NCI-H2196 treated with DMSO at 0.1 percent for 48 hours (cell line): ENCODE measurements at regions not wholly inside any gene's neighbourhood (a gene's known extent, or its start where the extent isn't known, plus 50 kb on each side); places are given as distances from the start of the nearest gene placed in this dataset.

Source experiments
- DNase-seq: peaks from one replicate; lab custom pipeline; 2025; ENCODE audit not compliant: unreplicated experiment; lab: John Stamatoyannopoulos, UW

DNA sequence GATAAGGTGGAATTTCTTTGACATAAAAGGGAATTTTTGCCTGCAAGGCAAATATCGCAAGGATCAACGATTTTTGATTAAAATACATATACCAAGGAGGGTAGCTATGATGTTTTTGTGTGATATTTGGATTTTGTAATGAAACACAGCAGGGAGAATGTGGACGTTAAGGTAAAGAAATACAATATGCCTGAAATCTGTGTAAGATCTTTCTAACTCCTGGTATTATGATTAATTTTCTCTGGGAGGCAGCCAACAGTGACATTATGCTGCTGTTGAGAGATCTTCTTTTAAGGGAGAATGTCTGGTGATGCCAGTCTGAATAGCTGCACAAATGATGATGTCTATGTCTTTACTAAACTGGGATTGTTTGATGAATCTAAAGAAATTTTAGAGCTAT, 972.2 kb downstream of the SQOR start:
- no peak for DNase-seq

- DNase-seq: no peak
Measured at GRCh38 chr15:46616033-46616432, 981.2 kb downstream of the SQOR start.

- DNase-seq: no peak
Measured at GRCh38 chr15:46617507-46617906, 982.7 kb downstream of the SQOR start.

DNA sequence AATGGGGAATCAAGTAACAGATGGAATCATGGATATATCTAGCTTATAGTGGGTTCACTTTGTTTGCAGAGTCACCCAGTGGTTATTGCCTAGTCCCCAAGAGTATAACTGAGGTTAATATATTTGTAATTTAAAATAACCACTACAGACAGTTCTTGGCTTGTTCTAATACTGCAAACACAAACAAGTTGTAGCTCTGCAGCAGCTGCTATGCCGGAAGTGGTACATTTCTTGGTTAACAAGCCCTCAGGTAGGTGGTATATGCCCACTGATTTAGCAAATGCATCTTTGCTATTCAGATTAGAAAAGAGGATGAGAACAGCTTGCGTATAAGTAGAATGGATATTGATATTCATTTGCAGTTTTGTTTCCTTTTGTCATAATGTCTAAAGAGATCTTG, 984.2 kb downstream of the SQOR start:
- DNase-seq: no peak

GRCh38 chr15:46620392-46621013, 985.7 kb downstream of the SQOR start:
- DNase-seq: no peak

DNA sequence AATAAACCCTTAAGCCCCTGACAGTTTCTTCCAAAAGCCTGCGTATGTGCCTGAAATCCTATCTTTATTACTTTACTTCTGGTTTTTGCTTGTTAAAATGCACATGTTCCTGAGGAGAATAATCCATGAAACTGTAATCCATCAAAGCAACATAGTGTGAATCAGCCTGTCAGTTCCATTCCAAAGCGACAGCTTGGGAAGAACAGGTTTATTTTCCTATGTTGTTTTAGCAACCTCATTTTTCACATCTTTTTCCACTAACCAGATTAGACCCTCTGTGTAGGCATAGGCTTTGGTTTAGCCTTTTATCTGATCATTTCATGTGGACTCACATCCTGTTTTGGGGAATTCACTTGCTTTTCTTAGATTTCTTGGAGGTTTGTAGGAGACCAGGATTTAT, 988.0 kb downstream of the SQOR start:
- DNase-seq: no peak

- DNase-seq: no peak
Measured at GRCh38 chr15:46636206-46636605, 1001.4 kb downstream of the SQOR start.

GRCh38 chr15:46644501-46645481, 1010.0 kb downstream of the SQOR start:
- DNase-seq: no peak

DNA sequence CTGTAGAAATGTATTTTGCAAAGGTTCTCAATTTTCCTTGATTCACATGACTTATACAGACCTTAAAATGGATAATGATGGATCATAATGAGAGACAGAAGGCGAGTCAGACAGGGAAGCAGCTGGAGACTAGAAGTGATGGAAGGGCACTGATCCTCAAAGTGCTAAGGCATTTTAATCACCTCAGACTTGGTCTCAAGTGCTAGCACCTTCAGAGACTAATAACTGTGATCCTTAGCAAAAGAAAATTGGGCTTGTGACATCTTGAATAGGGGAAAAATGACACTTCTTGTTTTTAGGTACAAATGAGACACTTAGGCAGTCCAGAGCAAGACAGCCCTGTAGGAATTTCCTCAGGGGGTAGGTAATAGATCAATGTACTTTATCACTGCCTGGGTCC, 1011.7 kb downstream of the SQOR start:
- DNase-seq: no peak

GRCh38 chr15:46647046-46647445, 1012.2 kb downstream of the SQOR start:
- DNase-seq: no peak

DNA sequence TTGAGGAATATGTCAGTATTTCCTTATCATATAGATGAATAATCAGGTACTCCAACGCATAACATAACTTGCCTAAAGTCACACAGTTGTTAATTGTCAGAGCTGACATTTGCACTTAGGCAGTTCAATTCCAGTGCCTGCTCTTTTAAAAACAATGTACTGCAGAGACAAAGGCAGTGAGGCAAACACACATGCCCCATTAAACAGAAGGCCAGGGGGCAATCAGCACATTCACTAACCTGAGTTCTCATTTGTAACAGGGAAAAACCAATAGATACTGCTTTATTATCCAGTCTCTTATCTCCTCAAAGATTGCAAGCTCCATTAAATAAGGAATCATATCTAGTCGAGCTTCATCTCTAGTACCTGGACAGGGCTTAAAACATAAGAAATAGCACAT, 1017.4 kb downstream of the SQOR start:
- DNase-seq: no peak

DNA sequence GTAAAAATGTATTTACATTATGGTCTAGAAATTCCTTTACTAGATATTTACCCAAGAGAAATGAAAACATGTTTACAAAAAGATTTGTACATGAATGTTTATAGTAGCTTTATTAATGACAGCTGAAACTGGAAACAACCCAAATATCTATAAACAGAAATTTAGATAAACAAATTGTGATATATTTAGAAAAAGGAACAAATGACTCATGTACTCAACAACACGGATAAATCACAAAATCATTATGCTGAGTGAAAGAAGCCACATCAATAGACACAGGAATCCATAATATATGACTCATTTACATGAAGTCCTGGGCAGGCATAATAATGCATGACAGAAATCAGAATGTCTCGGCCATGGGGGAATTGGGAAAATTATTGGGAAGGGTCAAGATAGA, 1020.2 kb downstream of the SQOR start:
- DNase-seq: no peak

DNA sequence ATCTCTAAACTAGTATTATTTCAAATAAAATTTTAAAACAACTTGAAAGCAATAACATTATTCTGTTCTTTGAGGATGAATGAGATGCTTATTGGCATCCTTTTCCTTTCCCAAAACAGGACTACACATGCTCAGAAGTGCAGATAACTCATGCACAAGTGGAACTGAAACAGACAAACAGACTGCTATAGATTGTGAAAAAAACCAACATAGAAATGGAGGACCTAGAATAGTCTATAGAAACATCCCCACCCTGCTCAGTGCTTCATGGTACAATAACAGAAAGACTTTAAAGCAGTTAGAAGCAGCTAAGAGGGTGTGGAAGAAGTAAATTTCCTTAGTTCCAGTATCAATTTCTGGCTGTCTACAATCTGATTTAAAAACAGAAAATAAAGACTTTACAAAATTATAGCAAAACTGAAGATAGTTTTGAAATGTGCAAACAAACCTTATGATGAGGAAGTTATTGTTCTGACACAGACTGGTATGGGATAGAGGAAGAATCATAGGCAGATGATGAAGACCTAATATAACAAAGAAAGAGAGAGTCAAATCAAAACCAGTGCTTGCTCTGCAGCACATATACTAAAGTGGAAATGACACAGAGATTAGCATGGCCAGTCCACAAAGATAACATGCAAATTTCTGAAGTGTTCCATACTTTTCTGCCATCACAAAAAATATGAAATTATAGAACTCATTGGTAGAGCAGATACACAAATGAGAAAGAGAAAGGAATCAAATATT, 1025.4 kb downstream of the SQOR start:
- no peak for DNase-seq

DNA sequence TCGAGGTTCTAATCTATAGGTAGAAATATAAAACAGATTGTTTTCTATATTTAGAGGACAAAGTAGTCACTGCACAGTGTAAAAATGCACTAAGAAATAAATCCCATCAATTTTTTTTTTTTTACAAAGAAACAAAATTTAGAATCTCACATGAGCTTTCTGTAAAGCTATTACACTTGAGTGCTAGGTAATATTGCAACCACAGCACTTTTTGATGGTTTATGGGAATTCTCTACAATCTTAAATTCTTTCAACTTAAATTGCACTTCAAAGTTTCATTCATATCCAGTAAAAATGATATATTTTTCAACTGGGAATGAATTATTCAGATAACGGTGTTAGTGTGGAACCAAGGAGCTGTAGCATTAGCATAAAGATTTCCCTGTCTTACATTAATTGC, 1035.4 kb downstream of the SQOR start:
- no peak for DNase-seq

DNA sequence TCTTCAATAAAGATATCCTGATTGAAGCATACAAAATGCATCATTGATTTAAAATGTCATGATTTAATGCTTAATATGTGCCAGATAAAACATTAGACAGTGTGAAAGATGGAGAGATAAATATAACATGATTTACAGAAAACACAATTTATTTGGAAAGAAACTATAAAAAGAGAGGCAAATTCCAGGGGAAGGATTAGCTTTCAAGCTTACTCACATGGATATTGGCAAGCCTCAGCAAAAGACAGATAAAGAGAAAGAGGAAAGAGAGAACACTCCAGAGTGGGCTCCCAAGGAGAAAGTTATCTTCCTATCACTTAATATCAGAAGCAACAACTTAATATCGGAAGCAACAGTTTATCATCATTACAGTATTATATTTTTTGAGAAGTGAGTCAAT, 1036.5 kb downstream of the SQOR start:
- DNase-seq: no peak

- DNase-seq: no peak
Measured at GRCh38 chr15:46672041-46672440, 1037.2 kb downstream of the SQOR start.

DNA sequence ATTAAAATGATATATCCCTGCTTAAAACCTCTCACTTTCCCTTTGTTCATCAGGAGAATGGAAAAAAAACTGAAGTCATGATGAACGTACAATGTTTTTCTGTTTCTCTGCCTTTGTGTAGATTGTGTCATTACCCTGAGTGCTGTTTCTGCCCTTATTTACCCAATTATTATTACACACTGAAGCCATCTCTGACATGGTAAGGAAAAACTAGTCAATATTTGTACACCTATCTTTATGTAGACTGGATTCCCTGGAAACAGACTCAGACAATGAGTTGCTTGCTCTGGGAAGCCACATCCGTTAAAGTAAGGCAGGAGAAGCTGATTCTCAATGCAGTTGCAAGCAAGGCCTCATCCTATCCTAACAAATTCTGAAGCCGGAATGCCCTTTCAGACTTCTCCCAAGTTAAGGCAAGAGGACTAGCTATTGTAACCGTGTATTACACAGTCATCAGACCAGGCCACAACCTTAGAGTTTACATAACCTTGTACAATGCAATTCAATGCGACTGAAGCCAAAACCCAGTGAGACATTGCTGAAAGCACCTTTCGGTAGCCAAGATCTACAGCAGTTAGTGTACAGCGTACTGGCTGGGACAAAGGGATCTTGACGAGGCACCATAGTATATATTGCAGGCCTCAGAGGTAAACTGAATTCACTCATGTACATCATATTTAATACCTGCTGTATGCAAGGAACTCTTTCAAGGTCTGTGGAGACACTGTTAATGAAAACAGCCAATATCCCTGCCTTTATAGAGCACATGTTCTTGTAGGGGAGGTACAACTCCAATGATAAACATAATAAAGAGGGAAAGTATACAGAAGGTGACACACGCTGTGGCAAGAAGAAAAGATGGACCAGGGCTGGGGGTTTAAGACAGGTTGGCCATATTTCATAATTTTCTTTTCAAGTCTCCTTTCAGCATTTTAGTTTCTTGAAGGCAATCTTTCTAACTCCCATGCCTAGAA, 1040.8 kb upstream of the SEMA6D start:
- no peak for DNase-seq

DNA sequence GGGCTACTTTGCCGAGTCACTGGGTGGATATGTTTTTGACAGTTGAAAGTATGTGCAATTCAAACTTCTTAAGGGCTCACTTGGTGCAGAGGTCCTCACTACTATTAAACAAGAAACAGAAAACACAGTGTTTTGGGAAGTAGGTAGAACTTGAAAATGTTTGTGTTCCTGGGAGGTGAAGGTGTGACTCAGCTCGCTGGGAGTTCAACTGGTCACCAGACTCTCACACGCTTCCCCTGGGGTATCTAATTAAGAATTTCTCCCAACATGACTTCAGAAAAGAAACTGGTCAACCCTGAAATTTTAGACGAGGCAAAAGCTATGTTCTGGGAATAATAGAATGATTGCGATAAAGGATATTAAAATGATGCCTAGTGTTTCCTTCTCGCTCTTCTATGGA, 1039.8 kb upstream of the SEMA6D start:
- no peak for DNase-seq

- no peak for DNase-seq
Measured at GRCh38 chr15:46681901-46682300, 1035.4 kb upstream of the SEMA6D start.

DNA sequence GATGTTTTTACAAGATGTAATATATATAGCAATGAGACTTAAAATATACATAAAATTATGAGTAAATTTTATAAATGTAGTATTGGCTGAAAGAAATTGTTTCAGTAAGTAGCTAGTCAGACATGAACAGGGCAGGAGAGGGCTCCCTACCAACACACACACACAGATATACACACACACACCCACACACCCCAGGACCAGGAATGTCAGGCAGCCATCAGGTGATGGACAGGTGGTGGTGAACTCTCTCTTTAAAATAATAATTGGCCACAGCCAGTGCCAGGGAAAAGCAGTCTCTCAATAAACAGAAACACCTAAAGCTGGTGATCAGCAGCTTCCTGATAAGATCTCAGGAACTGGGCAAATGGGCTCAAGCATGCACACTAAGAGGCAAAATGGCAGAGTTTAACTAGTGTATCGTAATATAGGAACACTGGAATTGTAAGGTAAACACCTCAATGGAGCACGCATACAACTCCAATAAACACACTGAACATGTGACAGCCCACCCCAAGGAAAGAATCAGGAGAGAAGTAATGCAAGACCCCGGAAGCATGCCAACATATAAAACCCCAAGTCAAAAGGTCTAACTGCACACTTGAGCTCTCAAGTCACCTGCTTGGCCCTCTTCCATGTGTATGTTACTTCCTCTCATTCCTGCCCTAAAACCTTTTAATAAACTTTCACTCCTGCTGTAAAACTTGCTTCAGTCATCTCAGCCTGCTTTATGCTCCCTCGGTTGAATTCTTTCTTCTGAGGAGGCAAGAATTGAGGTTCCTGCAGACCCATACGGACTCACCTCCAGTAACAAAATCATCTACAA, 1034.1 kb upstream of the SEMA6D start:
- no peak for DNase-seq
